ENCODE measurements at regions not wholly inside any gene's neighbourhood (a gene's known extent, or its start where the extent isn't known, plus 50 kb on each side); places are given as distances from the start of the nearest gene placed in this dataset.

GRCh38 chr2:223418604-223419199, 183.5 kb downstream of the SCG2 start:
- no peaks in the 10 kb centered on the region for H3K27me3 ChIP-seq (ENCODE audit: insufficient read depth, low read length)
- H3K36me3 ChIP-seq (ENCODE audit: insufficient read depth, low read length) = no peaks in the 10 kb centered on the region
- no peak overlapping the region for H3K27ac ChIP-seq (ENCODE audit: low read depth, low read length)
- H4K20me1 ChIP-seq (ENCODE audit: insufficient read depth, low read length) = no peaks in the 10 kb centered on the region
- no peak overlapping the region for H2AFZ ChIP-seq (ENCODE audit: low read length)
- H3K4me2 ChIP-seq (ENCODE audit: insufficient read depth, low read length) = no peak overlapping the region
- no peaks in the 10 kb centered on the region for H3K4me1 ChIP-seq (ENCODE audit: insufficient read depth, low read length)
- no peak for DNase-seq (ENCODE audit: insufficient read length, low spot score, missing footprints)
- no peaks in the 10 kb centered on the region for H3K79me2 ChIP-seq (ENCODE audit: insufficient read depth, low read length)
- no peak for TF ChIP-seq CTCF (IDR thresholded peaks at IDR 0.05; ENCODE audit: extremely low read depth, low read depth, low read length)
- H3K4me3 ChIP-seq (ENCODE audit: insufficient read depth, low read length) = no peak overlapping the region
- H3K9me3 ChIP-seq (ENCODE audit: low read depth, low read length) = no peaks in the 10 kb centered on the region

GRCh38 chr2:223420048-223420447, 182.1 kb downstream of the SCG2 start:
- Histone ChIP-seq H3K4me1 (ENCODE audit: insufficient read depth, low read length) (no peaks in the 10 kb centered on the region), H3K27ac (ENCODE audit: low read depth, low read length) (no peak overlapping the region), H3K27me3 (ENCODE audit: insufficient read depth, low read length) (no peaks in the 10 kb centered on the region), H4K20me1 (ENCODE audit: insufficient read depth, low read length) (no peaks in the 10 kb centered on the region), H3K79me2 (ENCODE audit: insufficient read depth, low read length) (no peaks in the 10 kb centered on the region), H3K9me3 (ENCODE audit: low read depth, low read length) (no peaks in the 10 kb centered on the region), H3K36me3 (ENCODE audit: insufficient read depth, low read length) (no peaks in the 10 kb centered on the region), H3K4me2 (ENCODE audit: insufficient read depth, low read length) (no peak overlapping the region), H2AFZ (ENCODE audit: low read length) (no peak overlapping the region), H3K4me3 (ENCODE audit: insufficient read depth, low read length) (no peak overlapping the region)
- DNase-seq (ENCODE audit: insufficient read length, low spot score, missing footprints) = no peak
- TF ChIP-seq CTCF (IDR thresholded peaks at IDR 0.05; ENCODE audit: extremely low read depth, low read depth, low read length) = no peak

GRCh38 chr2:223431479-223431878, 170.7 kb downstream of the SCG2 start:
- Histone ChIP-seq H3K79me2 (ENCODE audit: insufficient read depth, low read length) (no peaks in the 10 kb centered on the region), H3K4me3 (ENCODE audit: insufficient read depth, low read length) (no peak overlapping the region), H3K27ac (ENCODE audit: low read depth, low read length) (no peak overlapping the region), H2AFZ (ENCODE audit: low read length) (no peak overlapping the region), H3K4me2 (ENCODE audit: insufficient read depth, low read length) (no peak overlapping the region), H3K36me3 (ENCODE audit: insufficient read depth, low read length) (no peaks in the 10 kb centered on the region), H4K20me1 (ENCODE audit: insufficient read depth, low read length) (no peaks in the 10 kb centered on the region), H3K27me3 (ENCODE audit: insufficient read depth, low read length) (no peaks in the 10 kb centered on the region), H3K9me3 (ENCODE audit: low read depth, low read length) (no peaks in the 10 kb centered on the region), H3K4me1 (ENCODE audit: insufficient read depth, low read length) (no peaks in the 10 kb centered on the region)
- no peak for DNase-seq (ENCODE audit: insufficient read length, low spot score, missing footprints)
- TF ChIP-seq CTCF (IDR thresholded peaks at IDR 0.05; ENCODE audit: extremely low read depth, low read depth, low read length) = no peak

- Histone ChIP-seq H2AFZ (ENCODE audit: low read length) (no peak overlapping the region), H3K79me2 (ENCODE audit: insufficient read depth, low read length) (no peaks in the 10 kb centered on the region), H3K9me3 (ENCODE audit: low read depth, low read length) (no peaks in the 10 kb centered on the region), H3K27me3 (ENCODE audit: insufficient read depth, low read length) (no peaks in the 10 kb centered on the region), H4K20me1 (ENCODE audit: insufficient read depth, low read length) (no peaks in the 10 kb centered on the region), H3K27ac (ENCODE audit: low read depth, low read length) (no peak overlapping the region), H3K4me3 (ENCODE audit: insufficient read depth, low read length) (no peak overlapping the region), H3K4me2 (ENCODE audit: insufficient read depth, low read length) (no peak overlapping the region), H3K36me3 (ENCODE audit: insufficient read depth, low read length) (no peaks in the 10 kb centered on the region), H3K4me1 (ENCODE audit: insufficient read depth, low read length) (no peaks in the 10 kb centered on the region)
- TF ChIP-seq CTCF (IDR thresholded peaks at IDR 0.05; ENCODE audit: extremely low read depth, low read depth, low read length) = no peak
- no peak for DNase-seq (ENCODE audit: insufficient read length, low spot score, missing footprints)
Measured at GRCh38 chr2:223433461-223433860, 168.7 kb downstream of the SCG2 start.
